ENCODE measurements at regions not wholly inside any gene's neighbourhood (a gene's known extent, or its start where the extent isn't known, plus 50 kb on each side); places are given as distances from the start of the nearest gene placed in this dataset.
A peak's percentile ranks its signal among the peaks of the same experiment; 100 is the strongest.
"Not testable (repeated sequence)": the region's sequence is repeated elsewhere in the genome, so short reads cannot be mapped to it uniquely, and the experiment has no call there.

GRCh38 chr4:3936184-3936583 lies 170.0 kb downstream of the ADRA2C start:
- H3K4me1 Mint-ChIP-seq (ENCODE audit: low read depth): peaks cover 7% of the 10 kb centered on the region
- no peak overlapping the region for H3K27ac Mint-ChIP-seq
- H3K36me3 Mint-ChIP-seq (ENCODE audit: insufficient read depth in 2 of 2): no peaks in the 10 kb centered on the region
- DNase-seq (no peak), ATAC-seq (replicated peaks in 1 of 2) (no peak)
- no peaks in the 10 kb centered on the region for H3K9me3 Mint-ChIP-seq
- no peaks in the 10 kb centered on the region for H3K27me3 Mint-ChIP-seq (ENCODE audit: low read depth)
- H3K4me3 Mint-ChIP-seq: no peak overlapping the region

DNA sequence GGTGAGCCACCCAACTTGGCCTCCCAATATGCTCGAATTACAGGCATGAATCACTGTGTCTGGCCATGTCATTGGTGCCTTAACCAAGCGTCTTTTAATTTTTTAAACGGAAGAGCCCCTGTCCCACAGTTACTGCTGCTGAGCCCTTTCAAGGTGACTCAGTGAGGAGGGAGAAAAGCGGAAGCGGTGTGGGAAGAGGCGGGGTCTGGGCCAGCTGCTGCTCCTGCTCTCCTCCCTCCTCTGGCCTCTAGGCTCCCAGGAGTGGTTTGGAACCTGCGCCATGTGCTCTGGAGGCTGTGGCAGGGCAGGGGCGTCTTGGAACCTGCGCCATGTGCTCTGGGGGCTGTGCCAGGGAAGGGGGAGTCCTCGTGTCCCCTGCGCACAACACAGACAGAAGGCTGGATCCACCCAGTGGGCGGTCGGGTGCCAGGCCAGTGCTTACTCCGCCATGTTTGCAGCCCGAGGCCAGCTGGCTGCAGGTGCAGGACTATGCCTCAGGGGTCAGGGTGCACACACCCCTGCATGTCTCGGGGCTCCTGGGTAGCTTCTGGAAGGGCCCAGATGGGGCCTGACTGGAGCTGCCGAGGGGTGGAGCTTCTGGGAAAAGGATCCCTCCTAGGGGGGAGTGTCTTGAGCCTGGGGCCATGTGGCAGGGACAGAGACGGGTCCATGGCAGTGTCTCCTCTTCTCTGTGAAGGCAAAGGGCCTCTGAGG lies 171.8 kb downstream of the ADRA2C start:
- not testable (repeated sequence) for H3K36me3 Mint-ChIP-seq (ENCODE audit: insufficient read depth in 2 of 2); H3K9me3 Mint-ChIP-seq; ATAC-seq (replicated peaks in 1 of 2); H3K4me3 Mint-ChIP-seq; H3K27me3 Mint-ChIP-seq (ENCODE audit: low read depth); DNase-seq; H3K27ac Mint-ChIP-seq
- peaks cover 19% of the 10 kb centered on the region for H3K4me1 Mint-ChIP-seq (ENCODE audit: low read depth)

GRCh38 chr4:3938676-3939075 lies 172.5 kb downstream of the ADRA2C start:
- H3K9me3 Mint-ChIP-seq; H3K4me3 Mint-ChIP-seq; DNase-seq; ATAC-seq (replicated peaks in 1 of 2); H3K36me3 Mint-ChIP-seq (ENCODE audit: insufficient read depth in 2 of 2); H3K27ac Mint-ChIP-seq; H3K27me3 Mint-ChIP-seq (ENCODE audit: low read depth): not testable (repeated sequence)
- H3K4me1 Mint-ChIP-seq (ENCODE audit: low read depth): peaks cover 19% of the 10 kb centered on the region

DNA sequence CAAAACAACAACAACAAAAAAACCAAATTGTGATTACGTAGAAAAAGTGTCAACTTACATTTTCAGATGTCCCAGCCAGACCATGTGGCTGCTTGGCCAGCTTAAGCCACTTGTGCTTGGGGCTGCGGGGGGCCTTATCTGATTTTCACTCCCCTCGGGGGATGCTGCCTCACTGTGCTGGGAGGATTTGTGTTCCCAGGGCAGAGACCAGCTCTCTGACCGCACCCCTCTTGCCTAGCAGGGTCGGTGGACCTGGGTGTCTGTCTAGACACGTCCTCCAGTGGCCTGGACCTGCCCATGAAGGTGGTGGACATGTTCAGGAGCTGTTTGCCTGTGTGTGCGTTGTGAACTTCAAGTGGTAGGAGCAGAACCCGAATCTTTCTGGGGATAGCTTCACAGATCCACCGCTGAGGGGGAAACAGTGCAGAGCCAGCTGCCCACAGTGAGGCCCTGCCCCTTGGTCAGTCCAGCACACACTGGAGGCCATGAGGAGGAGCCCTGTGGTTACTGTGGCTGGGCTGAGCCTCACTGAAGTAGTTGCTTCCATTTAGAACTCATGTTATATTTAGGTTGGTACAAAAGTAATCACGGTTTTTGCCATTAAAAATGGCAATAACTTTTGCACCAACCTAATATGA lies 173.9 kb downstream of the ADRA2C start:
- not testable (repeated sequence) for H3K9me3 Mint-ChIP-seq; H3K27me3 Mint-ChIP-seq (ENCODE audit: low read depth); H3K4me3 Mint-ChIP-seq; DNase-seq; H3K36me3 Mint-ChIP-seq (ENCODE audit: insufficient read depth in 2 of 2); H3K27ac Mint-ChIP-seq; ATAC-seq (replicated peaks in 1 of 2)
- H3K4me1 Mint-ChIP-seq (ENCODE audit: low read depth): peaks cover 19% of the 10 kb centered on the region

DNA sequence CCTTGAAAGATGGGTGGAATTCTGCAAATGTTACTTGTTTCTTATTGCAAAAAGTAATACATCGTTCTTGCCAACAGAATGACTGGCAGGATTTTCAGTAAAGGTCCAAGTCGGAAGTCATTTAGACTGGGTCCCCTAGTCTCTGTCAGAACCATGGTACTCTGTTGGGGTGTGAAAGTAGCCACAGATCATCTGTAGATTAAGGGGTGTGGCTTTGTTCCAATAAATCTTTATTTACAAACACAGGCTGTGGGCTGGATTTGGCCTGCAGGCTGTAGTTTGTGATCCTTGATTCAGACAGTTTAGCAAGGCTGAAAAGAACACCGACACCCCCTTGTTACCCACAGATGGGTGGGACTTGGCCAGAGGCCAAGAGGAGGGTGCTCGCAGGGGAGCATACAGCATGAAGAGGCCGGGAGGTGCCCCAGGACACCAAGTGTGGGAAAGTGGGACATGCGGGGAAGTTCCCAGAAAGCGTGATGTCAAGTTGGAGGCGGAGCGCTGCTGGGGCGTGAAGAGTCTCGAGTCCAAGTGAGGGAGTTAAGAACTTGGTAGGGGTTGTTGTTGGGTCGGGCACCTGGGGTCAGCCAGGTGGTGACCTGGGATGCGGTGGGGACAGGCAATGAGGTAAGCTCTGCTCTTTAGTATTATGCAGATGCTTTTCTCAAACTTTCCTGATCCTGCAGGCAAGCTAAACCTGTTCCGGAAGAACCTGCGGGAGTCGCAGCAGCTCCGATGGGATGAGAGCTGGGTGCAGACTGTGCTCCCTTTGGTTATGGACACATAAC lies 175.7 kb downstream of the ADRA2C start:
- not testable (repeated sequence) for H3K27ac Mint-ChIP-seq; H3K36me3 Mint-ChIP-seq (ENCODE audit: insufficient read depth in 2 of 2); ATAC-seq (replicated peaks in 1 of 2); DNase-seq; H3K4me3 Mint-ChIP-seq; H3K9me3 Mint-ChIP-seq; H3K27me3 Mint-ChIP-seq (ENCODE audit: low read depth)
- peaks cover 19% of the 10 kb centered on the region for H3K4me1 Mint-ChIP-seq (ENCODE audit: low read depth)

DNA sequence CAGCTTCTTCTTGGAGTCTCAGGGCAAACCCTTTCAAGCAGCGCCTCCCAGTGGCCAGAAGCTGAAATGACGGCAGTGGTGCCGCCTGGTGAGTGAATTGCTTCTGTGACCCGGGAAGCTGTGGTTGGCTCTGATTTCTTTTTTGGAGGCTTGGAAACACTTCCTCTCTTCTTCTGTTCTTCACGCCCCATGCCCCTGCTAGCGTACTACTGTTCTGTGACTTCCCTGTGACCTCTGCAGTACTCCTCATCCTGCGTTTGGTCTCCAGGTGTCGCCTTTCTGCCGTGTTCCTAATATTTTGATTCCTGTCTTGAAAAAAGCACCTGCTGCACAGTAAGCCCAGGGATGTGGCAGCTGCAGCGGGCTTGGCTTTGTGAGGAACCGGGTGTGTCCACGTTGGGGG lies 176.4 kb downstream of the ADRA2C start:
- H3K36me3 Mint-ChIP-seq (ENCODE audit: insufficient read depth in 2 of 2); H3K4me3 Mint-ChIP-seq; H3K9me3 Mint-ChIP-seq; H3K27me3 Mint-ChIP-seq (ENCODE audit: low read depth); H3K27ac Mint-ChIP-seq; ATAC-seq (replicated peaks in 1 of 2): not testable (repeated sequence)
- peaks cover 15% of the 10 kb centered on the region for H3K4me1 Mint-ChIP-seq (ENCODE audit: low read depth)
- DNase-seq: peak; percentile 55 to 65

DNA sequence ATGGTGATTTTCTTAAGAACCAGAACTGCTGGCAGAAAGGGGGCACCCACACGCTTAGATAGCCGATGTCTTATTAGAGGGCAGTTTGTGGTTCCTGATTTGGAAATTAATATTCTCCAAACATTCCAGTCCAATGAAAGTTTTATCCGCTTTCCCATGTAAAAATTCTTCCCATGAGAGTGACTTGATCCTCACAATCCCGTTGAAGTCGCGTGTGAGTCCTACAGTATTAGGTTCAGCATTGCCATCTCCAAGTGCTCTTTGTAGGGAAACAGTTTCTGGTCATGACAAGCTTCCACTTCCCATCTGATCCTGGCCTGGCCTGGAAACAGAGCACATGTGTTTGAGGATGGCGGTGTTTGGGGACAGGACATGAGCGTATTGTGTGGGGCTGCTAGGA lies 176.9 kb downstream of the ADRA2C start:
- H3K27me3 Mint-ChIP-seq (ENCODE audit: low read depth); ATAC-seq (replicated peaks in 1 of 2); H3K27ac Mint-ChIP-seq; H3K4me3 Mint-ChIP-seq; H3K36me3 Mint-ChIP-seq (ENCODE audit: insufficient read depth in 2 of 2); H3K9me3 Mint-ChIP-seq; DNase-seq: not testable (repeated sequence)
- peaks cover 12% of the 10 kb centered on the region for H3K4me1 Mint-ChIP-seq (ENCODE audit: low read depth)

- Mint-ChIP-seq H3K4me1 (ENCODE audit: low read depth) (peaks cover 12% of the 10 kb centered on the region), H3K9me3 (no peaks in the 10 kb centered on the region), H3K27ac (no peak overlapping the region), H3K36me3 (ENCODE audit: insufficient read depth in 2 of 2) (no peaks in the 10 kb centered on the region), H3K27me3 (ENCODE audit: low read depth) (no peaks in the 10 kb centered on the region), H3K4me3 (no peak overlapping the region)
- ATAC-seq (replicated peaks in 1 of 2): no peak
- DNase-seq: no peak
Observed at GRCh38 chr4:3945511-3946290, 179.5 kb downstream of the ADRA2C start.

DNA sequence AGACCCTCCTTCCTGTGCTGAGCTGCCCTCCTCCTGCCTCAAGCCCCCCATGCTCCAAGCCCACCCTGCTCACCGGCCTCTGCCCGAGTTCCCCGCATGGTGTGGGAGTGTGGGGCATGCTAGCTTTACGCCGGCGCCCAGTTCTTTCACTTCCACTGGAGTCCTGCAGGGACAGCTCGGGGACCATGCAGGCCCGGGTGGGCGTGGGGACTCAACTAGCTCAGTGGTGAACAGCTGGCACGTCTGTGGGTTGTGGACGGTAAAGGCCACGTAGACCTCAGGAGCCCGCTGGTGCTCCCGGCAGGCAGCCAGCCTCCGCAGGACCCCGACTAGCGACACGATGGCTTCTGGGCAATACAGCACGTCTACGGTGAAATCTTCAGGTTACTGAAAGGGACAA lies 180.4 kb downstream of the ADRA2C start:
- not testable (repeated sequence) for H3K27me3 Mint-ChIP-seq (ENCODE audit: low read depth); H3K4me3 Mint-ChIP-seq; DNase-seq; H3K27ac Mint-ChIP-seq; ATAC-seq (replicated peaks in 1 of 2); H3K36me3 Mint-ChIP-seq (ENCODE audit: insufficient read depth in 2 of 2); H3K9me3 Mint-ChIP-seq
- peaks cover 12% of the 10 kb centered on the region for H3K4me1 Mint-ChIP-seq (ENCODE audit: low read depth)

GRCh38 chr4:3947761-3948160 lies 181.6 kb downstream of the ADRA2C start:
- H3K36me3 Mint-ChIP-seq (ENCODE audit: insufficient read depth in 2 of 2); H3K4me3 Mint-ChIP-seq; H3K4me1 Mint-ChIP-seq (ENCODE audit: low read depth); H3K27ac Mint-ChIP-seq; ATAC-seq (replicated peaks in 1 of 2); H3K27me3 Mint-ChIP-seq (ENCODE audit: low read depth); DNase-seq; H3K9me3 Mint-ChIP-seq: not testable (repeated sequence)

DNA sequence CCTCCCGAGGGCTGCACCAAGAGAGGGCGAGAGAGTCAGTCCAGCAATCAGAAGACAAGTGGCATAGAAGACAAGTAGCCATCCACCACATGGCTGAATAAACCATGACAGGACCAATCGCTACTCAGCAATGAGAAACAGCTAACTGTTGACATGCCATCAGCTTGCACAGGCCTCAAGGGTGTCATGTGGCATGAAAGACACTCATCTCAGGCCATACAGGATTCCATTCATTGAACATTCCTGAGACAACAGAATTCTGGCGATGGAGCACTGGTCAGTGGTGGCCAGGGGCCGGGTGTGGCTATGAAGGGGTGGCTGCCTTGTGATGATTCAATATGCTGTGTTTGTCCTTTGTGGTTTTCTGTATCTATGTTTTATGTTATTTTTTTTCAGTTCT lies 182.0 kb downstream of the ADRA2C start:
- H3K36me3 Mint-ChIP-seq (ENCODE audit: insufficient read depth in 2 of 2); DNase-seq; H3K27ac Mint-ChIP-seq; H3K4me1 Mint-ChIP-seq (ENCODE audit: low read depth); H3K4me3 Mint-ChIP-seq; H3K9me3 Mint-ChIP-seq; ATAC-seq (replicated peaks in 1 of 2); H3K27me3 Mint-ChIP-seq (ENCODE audit: low read depth): not testable (repeated sequence)

DNA sequence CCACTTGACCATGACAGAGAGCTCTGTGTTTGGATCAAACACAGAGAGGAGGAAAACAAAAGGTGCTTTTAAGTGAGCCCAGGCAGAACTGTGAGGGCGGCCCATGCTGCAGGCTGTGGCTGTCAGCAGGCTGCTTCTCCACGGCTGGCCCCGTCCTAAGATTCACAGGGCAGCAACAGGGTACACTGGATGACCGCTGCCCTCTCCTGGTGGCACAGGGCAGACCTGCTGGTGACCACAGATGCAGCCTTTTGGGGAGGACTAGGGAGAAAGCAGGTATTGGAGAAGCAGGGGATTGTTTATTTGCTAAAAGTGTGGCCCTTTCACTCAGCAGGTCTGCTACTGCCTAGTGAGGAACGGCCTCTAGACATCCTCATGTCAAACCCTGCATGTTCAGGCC lies 183.7 kb downstream of the ADRA2C start:
- DNase-seq: peak; percentile 22 to 34
- H3K27me3 Mint-ChIP-seq (ENCODE audit: low read depth); H3K4me3 Mint-ChIP-seq; ATAC-seq (replicated peaks in 1 of 2); H3K36me3 Mint-ChIP-seq (ENCODE audit: insufficient read depth in 2 of 2); H3K9me3 Mint-ChIP-seq; H3K27ac Mint-ChIP-seq: not testable (repeated sequence)
- peaks cover 11% of the 10 kb centered on the region for H3K4me1 Mint-ChIP-seq (ENCODE audit: low read depth)
